Hepatocyte (in vitro differentiated cells): ENCODE measurements at regions not wholly inside any gene's neighbourhood (a gene's known extent, or its start where the extent isn't known, plus 50 kb on each side); places are given as distances from the start of the nearest gene placed in this dataset.

Source experiments
- DNase-seq: peaks from one replicate; pipeline ENCODE4 v3.0.0-alpha.2; 2016; ENCODE audit warnings: low spot score
- H2AFZ ChIP-seq: fragments of 200-600 bp; sonication (generic); 2 replicates; pipeline ENCODE4 v1.6.0; 2016; ENCODE audit warnings: antibody characterized with exemption, mild to moderate bottlenecking
- H3K27ac ChIP-seq: fragments of 200-600 bp; sonication (generic); 2 replicates; pipeline ENCODE4 v1.5.1; 2016; ENCODE audit warnings: mild to moderate bottlenecking
- H3K27me3 ChIP-seq: fragments of 200-600 bp; sonication (generic); 2 replicates; pipeline ENCODE4 v1.6.1; 2016
- H3K36me3 ChIP-seq: fragments of 200-600 bp; sonication (generic); replicated peaks from 2 replicates; pipeline ENCODE4 v1.5.1; 2016; ENCODE audit warnings: low read depth; ENCODE audit not compliant: insufficient read depth
- H3K4me1 ChIP-seq: fragments of 200-600 bp; sonication (generic); 2 replicates; pipeline ENCODE4 v1.5.1; 2016; ENCODE audit warnings: mild to moderate bottlenecking, moderate library complexity; ENCODE audit not compliant: insufficient read depth
- H3K4me2 ChIP-seq: fragments of 200-600 bp; sonication (generic); 2 replicates; pipeline ENCODE4 v1.6.0; 2016
- H3K4me3 ChIP-seq: fragments of 200-600 bp; sonication (generic); 2 replicates; pipeline ENCODE4 v1.5.1; 2016; ENCODE audit warnings: mild to moderate bottlenecking
- H3K79me2 ChIP-seq: fragments of 200-600 bp; sonication (generic); 2 replicates; pipeline ENCODE4 v1.6.0; 2017; ENCODE audit warnings: mild to moderate bottlenecking
- H3K9me2 ChIP-seq: fragments of 200-600 bp; sonication (generic); replicated peaks from 2 replicates; pipeline ENCODE4 v1.6.0; 2017; ENCODE audit warnings: mild to moderate bottlenecking; ENCODE audit not compliant: insufficient read depth
- H3K9me3 ChIP-seq: fragments of 200-600 bp; sonication (generic); 2 replicates; pipeline ENCODE4 v1.5.1; 2016; ENCODE audit warnings: low read depth, mild to moderate bottlenecking
- H4K20me1 ChIP-seq: fragments of 200-600 bp; sonication (generic); 2 replicates; pipeline ENCODE4 v1.6.0; 2016; ENCODE audit warnings: mild to moderate bottlenecking; ENCODE audit not compliant: insufficient read depth, poor library complexity, severe bottlenecking
- CTCF ChIP-seq: fragments of 200-600 bp; sonication (generic); IDR thresholded peaks from 2 replicates; pipeline ENCODE4 v1.5.1; 2016; ENCODE audit warnings: antibody characterized with exemption, mild to moderate bottlenecking; ENCODE audit not compliant: poor library complexity
- EZH2 ChIP-seq: fragments of 200-600 bp; sonication (generic); IDR thresholded peaks from 2 replicates; pipeline ENCODE4 v1.6.1; 2016; ENCODE audit warnings: antibody characterized with exemption, mild to moderate bottlenecking, borderline replicate concordance
- EZH2phosphoT487 ChIP-seq: fragments of 200-600 bp; sonication (generic); IDR thresholded peaks from one replicate; pipeline ENCODE4 v1.6.1; 2018; ENCODE audit warnings: antibody characterized with exemption, mild to moderate bottlenecking, low read depth, moderate library complexity; ENCODE audit not compliant: unreplicated experiment, severe bottlenecking
- WGBS: methylation state at CpG from one replicate; pipeline ENCODE4 v1.1.6; 2016; ENCODE audit warnings: low lambda C conversion rate; ENCODE audit errors: missing lambda C conversion rate; 5-methylcytosine and 5-hydroxymethylcytosine counted together

GRCh38 chr9:13615660-13616490, 336.4 kb upstream of the MPDZ start:
- no peaks in the 10 kb centered on the region for H3K27me3 ChIP-seq
- H3K4me1 ChIP-seq: no peaks in the 10 kb centered on the region
- H4K20me1 ChIP-seq: no peaks in the 10 kb centered on the region
- H3K36me3 ChIP-seq: no peaks in the 10 kb centered on the region
- H3K27ac ChIP-seq: peak overlapping the region; percentile 17
- no peaks in the 10 kb centered on the region for H3K79me2 ChIP-seq
- 58% methylated on average over 7 of the region's 7 CpGs for WGBS
- H3K4me3 ChIP-seq: no peak overlapping the region
- no peak for DNase-seq
- no peak overlapping the region for H2AFZ ChIP-seq
- H3K9me3 ChIP-seq: no peaks in the 10 kb centered on the region
- H3K4me2 ChIP-seq: no peak overlapping the region
- TF ChIP-seq EZH2phosphoT487 (no peak), CTCF (no peak), EZH2 (no peak)
- H3K9me2 ChIP-seq: no peaks in the 10 kb centered on the region

GRCh38 chr9:13614060-13614459, 334.6 kb upstream of the MPDZ start:
- TF ChIP-seq CTCF (no peak), EZH2phosphoT487 (no peak), EZH2 (no peak)
- H3K9me3 ChIP-seq: no peaks in the 10 kb centered on the region
- no peaks in the 10 kb centered on the region for H3K9me2 ChIP-seq
- DNase-seq: no peak
- H3K36me3 ChIP-seq: no peaks in the 10 kb centered on the region
- 70% methylated on average over 4 of the region's 4 CpGs for WGBS
- no peak overlapping the region for H2AFZ ChIP-seq
- no peaks in the 10 kb centered on the region for H4K20me1 ChIP-seq
- H3K4me3 ChIP-seq: no peak overlapping the region
- H3K79me2 ChIP-seq: no peaks in the 10 kb centered on the region
- no peak overlapping the region for H3K4me2 ChIP-seq
- H3K27me3 ChIP-seq: no peaks in the 10 kb centered on the region
- peaks cover under 1% of the 10 kb centered on the region for H3K4me1 ChIP-seq
- H3K27ac ChIP-seq: no peak overlapping the region

GRCh38 chr9:13613296-13613695, 333.8 kb upstream of the MPDZ start:
- no peak overlapping the region for H2AFZ ChIP-seq
- no peak overlapping the region for H3K4me3 ChIP-seq
- WGBS: 98% methylated on average over 2 of the region's 2 CpGs
- H3K9me3 ChIP-seq: no peaks in the 10 kb centered on the region
- H3K4me2 ChIP-seq: no peak overlapping the region
- no peaks in the 10 kb centered on the region for H3K9me2 ChIP-seq
- H3K4me1 ChIP-seq: peaks cover 8% of the 10 kb centered on the region
- TF ChIP-seq EZH2phosphoT487 (no peak), CTCF (no peak), EZH2 (no peak)
- no peaks in the 10 kb centered on the region for H3K79me2 ChIP-seq
- no peak overlapping the region for H3K27ac ChIP-seq
- H4K20me1 ChIP-seq: no peaks in the 10 kb centered on the region
- no peak for DNase-seq
- no peaks in the 10 kb centered on the region for H3K36me3 ChIP-seq
- no peaks in the 10 kb centered on the region for H3K27me3 ChIP-seq
